Endothelial cell of umbilical vein (primary cell): ENCODE measurements at regions not wholly inside any gene's neighbourhood (a gene's known extent, or its start where the extent isn't known, plus 50 kb on each side); places are given as distances from the start of the nearest gene placed in this dataset.

Experiments used
- BruUV-seq: library from RNA; stranded (reverse); fragments of 400-500 nt; replicated peaks from 2 replicates; lab custom pipeline; 2021; lab: Mats Ljungman, UMichigan
- CTCF ChIA-PET: fragments of 300-600, 350-600 bp; sonication (Branson Sonifier 250); formaldehyde crosslinking; loops from one replicate; lab custom pipeline; 2021; ENCODE audit warnings: antibody characterized with exemption, inconsistent platforms; lab: Charles Lee
- POLR2A ChIA-PET: fragments of 300-600, 350-600 bp; sonication (Branson Sonifier 250); formaldehyde crosslinking; loops from one replicate; lab custom pipeline; 2021; ENCODE audit warnings: antibody characterized with exemption, inconsistent platforms; lab: Charles Lee
- DNase-seq: peaks from one replicate; pipeline ENCODE4 v3.0.0-alpha.2; 2011; ENCODE audit warnings: low read depth, low spot score
- FAIRE-seq: peaks from 2 replicates; lab custom pipeline; 2011; peaks lifted over from hg19 to GRCh38; lab: Jason Lieb, UNC
- H2AFZ ChIP-seq: 2 replicates; pipeline ENCODE4 v1.6.0; 2012; ENCODE audit warnings: low read depth, low read length, control low read depth, inconsistent platforms
- H3K27ac ChIP-seq: 2 replicates; pipeline ENCODE4 v1.5.1; 2011; ENCODE audit warnings: low read depth, mild to moderate bottlenecking, control low read depth, low read length, moderate library complexity; ENCODE audit not compliant: insufficient read depth
- H3K27me3 ChIP-seq, 2 experiments: 2 replicates each; pipeline versions ENCODE4 v1.6.0 to v1.6.1; 2011; ENCODE audit warnings: low read length in 2 of 2, mixed read lengths in 1 of 2; ENCODE audit not compliant: control insufficient read depth in 2 of 2, insufficient read depth in 2 of 2
- H3K36me3 ChIP-seq, 2 experiments: 2 replicates in 1 of 2; 3 replicates in 1 of 2; pipeline ENCODE4 v1.5.1; 2011; ENCODE audit warnings: low read length in 2 of 2, mild to moderate bottlenecking in 1 of 2, moderate library complexity in 1 of 2; ENCODE audit not compliant: control insufficient read depth in 2 of 2, insufficient read depth in 2 of 2; ENCODE audit errors: extremely low read depth in 1 of 2
- H3K4me1 ChIP-seq: 3 replicates; pipeline ENCODE4 v1.5.1; 2011; ENCODE audit warnings: mild to moderate bottlenecking, low read length; ENCODE audit not compliant: control insufficient read depth, insufficient read depth; ENCODE audit errors: extremely low read depth
- H3K4me2 ChIP-seq: 2 replicates; pipeline ENCODE4 v1.6.1; 2011; ENCODE audit warnings: low read length, control low read depth, mixed read lengths; ENCODE audit not compliant: insufficient read depth
- H3K4me3 ChIP-seq, 3 experiments: fragments of 200-600 bp in 1 of 3; sonication (generic), shearing (Covaris generic) in 1 of 3; replicated peaks in 1 of 3; 2 replicates each; pipeline ENCODE4 v1.5.1; 2011 to 2016; ENCODE audit warnings: control low read depth in 3 of 3, low read length in 3 of 3, mild to moderate bottlenecking in 2 of 3, inconsistent platforms in 1 of 3, low read depth in 1 of 3, moderate library complexity in 1 of 3; ENCODE audit not compliant: insufficient read depth in 1 of 3
- H3K79me2 ChIP-seq: 2 replicates; pipeline ENCODE4 v1.6.0; 2012; ENCODE audit warnings: low read length, inconsistent platforms; ENCODE audit not compliant: control insufficient read depth, insufficient read depth
- H3K9ac ChIP-seq: replicated peaks from 2 replicates; pipeline ENCODE3; 2011; ENCODE audit warnings: low read length, control low read depth; ENCODE audit not compliant: insufficient read depth; ENCODE audit errors: extremely low read depth
- H3K9me1 ChIP-seq: replicated peaks from 3 replicates; pipeline ENCODE4 v1.6.0; 2011; ENCODE audit warnings: mild to moderate bottlenecking, low read length; ENCODE audit not compliant: control insufficient read depth, insufficient read depth; ENCODE audit errors: extremely low read depth
- H3K9me3 ChIP-seq: replicated peaks from 2 replicates; pipeline ENCODE4 v1.5.1; 2012; ENCODE audit warnings: low read length, inconsistent platforms; ENCODE audit not compliant: control insufficient read depth, insufficient read depth
- H4K20me1 ChIP-seq: replicated peaks from 2 replicates; pipeline ENCODE3; 2011; ENCODE audit warnings: mild to moderate bottlenecking, low read length; ENCODE audit not compliant: control insufficient read depth, insufficient read depth; ENCODE audit errors: extremely low read depth
- EZH2 ChIP-seq: IDR thresholded peaks from 2 replicates; pipeline ENCODE4 v1.6.1; 2012; ENCODE audit warnings: borderline replicate concordance, low read depth, mild to moderate bottlenecking, moderate library complexity, low read length, inconsistent platforms; ENCODE audit not compliant: severe bottlenecking
- FOS ChIP-seq: IDR thresholded peaks from 2 replicates; pipeline ENCODE4 v1.6.1; 2011; ENCODE audit warnings: mild to moderate bottlenecking, low read length, moderate library complexity, borderline replicate concordance; ENCODE audit not compliant: insufficient read depth
- GATA2 ChIP-seq: IDR thresholded peaks from 2 replicates; pipeline ENCODE4 v1.7.0; 2011; ENCODE audit warnings: low read depth, mild to moderate bottlenecking, moderate library complexity, mixed read lengths, low read length; ENCODE audit not compliant: insufficient read length, insufficient read depth
- JUN ChIP-seq: IDR thresholded peaks from 2 replicates; pipeline ENCODE4 v1.6.1; 2011; ENCODE audit warnings: borderline replicate concordance, low read depth; ENCODE audit not compliant: insufficient read length, insufficient read depth
- MYC ChIP-seq: IDR thresholded peaks from one replicate; pipeline ENCODE4 v1.6.1; 2011; ENCODE audit warnings: mild to moderate bottlenecking, low read depth, low read length
- POLR2A ChIP-seq: IDR thresholded peaks from 2 replicates; pipeline ENCODE4 v1.6.1; 2012; ENCODE audit warnings: low read depth, mild to moderate bottlenecking, control low read depth, low read length
- POLR2AphosphoS5 ChIP-seq: IDR thresholded peaks from 2 replicates; pipeline ENCODE4 v1.6.1; 2012; ENCODE audit warnings: low read depth, mild to moderate bottlenecking, control low read depth, low read length, moderate library complexity; ENCODE audit not compliant: insufficient read depth
- dilution Hi-C: fragments of 300-500 bp; cut with MboI; formaldehyde crosslinking; loops from one replicate; pipeline ENCODE4 v1.15.0; 2019; ENCODE audit warnings: low sequenced_read_pairs; ENCODE audit not compliant: extremely low pct_ligation_motif_present
- intact Hi-C: fragments of 100-400 bp; cut with micrococcal nuclease; formaldehyde crosslinking; loops from one replicate; pipeline ENCODE4 v1.10.0; 2022
- TF ChIP-seq, protein P1 (sequence below), 2 donors: IDR thresholded peaks; 1 replicate in 1 of 2; 2 replicates in 1 of 2; pipeline ENCODE4 v1.5.1; 2011; ENCODE audit warnings: low read length in 2 of 2, mild to moderate bottlenecking in 2 of 2, moderate library complexity in 2 of 2, control low read depth in 1 of 2, inconsistent platforms in 1 of 2, low read depth in 1 of 2; ENCODE audit not compliant: insufficient read depth in 1 of 2; ENCODE audit errors: extremely low read depth in 1 of 2
- TF ChIP-seq, protein P2 (sequence below): IDR thresholded peaks from 2 replicates; pipeline ENCODE4 v1.6.1; 2011; ENCODE audit not compliant: insufficient read depth, insufficient read length

DNA sequence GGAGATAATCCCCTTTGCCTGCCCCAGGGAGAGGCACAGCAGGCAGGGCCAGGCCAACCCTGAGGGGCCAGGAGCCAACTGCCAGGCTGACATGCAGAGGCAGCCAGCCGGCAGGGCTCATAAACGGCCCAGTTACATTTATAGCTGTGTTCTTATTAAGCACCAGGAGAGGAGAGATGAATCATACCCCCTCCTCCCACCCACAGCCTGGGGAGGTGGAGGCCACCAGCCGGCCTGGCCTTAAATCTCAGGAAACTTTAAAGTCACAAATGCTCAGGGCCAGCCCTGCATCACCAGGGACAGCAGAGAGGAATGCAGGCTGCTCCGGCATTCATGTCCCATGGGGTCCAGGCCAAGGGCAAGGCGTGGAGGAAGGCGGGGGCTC, 177.2 kb downstream of the TMEM132E start:
- FAIRE-seq = no peak
- Histone ChIP-seq H3K27me3 (no peaks in the 10 kb centered on the region), H3K9ac (no peak overlapping the region), H3K27ac (no peak overlapping the region), H3K4me2 (no peak overlapping the region), H3K9me1 (no peaks in the 10 kb centered on the region), H3K36me3 (no peaks in the 10 kb centered on the region), H3K79me2 (no peaks in the 10 kb centered on the region), H3K9me3 (no peaks in the 10 kb centered on the region), H4K20me1 (no peaks in the 10 kb centered on the region), H2AFZ (no peak overlapping the region), H3K4me1 (no peaks in the 10 kb centered on the region), H3K4me3 (no peak overlapping the region)
- DNase-seq = no peak
- intact Hi-C loops (no loop called here), dilution Hi-C loops (no loop called here)
- TF ChIP-seq, protein P1, sequence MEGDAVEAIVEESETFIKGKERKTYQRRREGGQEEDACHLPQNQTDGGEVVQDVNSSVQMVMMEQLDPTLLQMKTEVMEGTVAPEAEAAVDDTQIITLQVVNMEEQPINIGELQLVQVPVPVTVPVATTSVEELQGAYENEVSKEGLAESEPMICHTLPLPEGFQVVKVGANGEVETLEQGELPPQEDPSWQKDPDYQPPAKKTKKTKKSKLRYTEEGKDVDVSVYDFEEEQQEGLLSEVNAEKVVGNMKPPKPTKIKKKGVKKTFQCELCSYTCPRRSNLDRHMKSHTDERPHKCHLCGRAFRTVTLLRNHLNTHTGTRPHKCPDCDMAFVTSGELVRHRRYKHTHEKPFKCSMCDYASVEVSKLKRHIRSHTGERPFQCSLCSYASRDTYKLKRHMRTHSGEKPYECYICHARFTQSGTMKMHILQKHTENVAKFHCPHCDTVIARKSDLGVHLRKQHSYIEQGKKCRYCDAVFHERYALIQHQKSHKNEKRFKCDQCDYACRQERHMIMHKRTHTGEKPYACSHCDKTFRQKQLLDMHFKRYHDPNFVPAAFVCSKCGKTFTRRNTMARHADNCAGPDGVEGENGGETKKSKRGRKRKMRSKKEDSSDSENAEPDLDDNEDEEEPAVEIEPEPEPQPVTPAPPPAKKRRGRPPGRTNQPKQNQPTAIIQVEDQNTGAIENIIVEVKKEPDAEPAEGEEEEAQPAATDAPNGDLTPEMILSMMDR (IDR thresholded peaks at IDR 0.05; ENCODE audit: extremely low read depth in 1 of 2, insufficient read depth in 1 of 2, low read depth in 1 of 2, low read length in 2 of 2) = no peak
- TF ChIP-seq MYC (no peak), JUN (no peak), GATA2 (no peak), POLR2AphosphoS5 (no peak), POLR2A (no peak), EZH2 (no peak), FOS (no peak)
- TF ChIP-seq, protein P2, sequence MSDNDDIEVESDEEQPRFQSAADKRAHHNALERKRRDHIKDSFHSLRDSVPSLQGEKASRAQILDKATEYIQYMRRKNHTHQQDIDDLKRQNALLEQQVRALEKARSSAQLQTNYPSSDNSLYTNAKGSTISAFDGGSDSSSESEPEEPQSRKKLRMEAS = no peak
- no TSS peak for BruUV-seq
- POLR2A ChIA-PET = no interaction called here
- CTCF ChIA-PET = no interaction called here
